ENCODE measurements at regions not wholly inside any gene's neighbourhood (a gene's known extent, or its start where the extent isn't known, plus 50 kb on each side); places are given as distances from the start of the nearest gene placed in this dataset.
A peak's percentile ranks its signal among the peaks of the same experiment; 100 is the strongest.

- Mint-ChIP-seq H3K4me1 (ENCODE audit: low read depth) (no peaks in the 10 kb centered on the region), H3K36me3 (no peaks in the 10 kb centered on the region), H3K9me3 (ENCODE audit: low read depth) (peaks cover under 1% of the 10 kb centered on the region), H3K27ac (no peak overlapping the region), H3K4me3 (no peak overlapping the region), H3K27me3 (no peaks in the 10 kb centered on the region)
Measured at GRCh38 chr2:207216457-207216856, 50.7 kb upstream of the KLF7 start.

- Mint-ChIP-seq H3K36me3 (no peaks in the 10 kb centered on the region), H3K27me3 (no peaks in the 10 kb centered on the region), H3K4me3 (no peak overlapping the region), H3K4me1 (ENCODE audit: low read depth) (no peaks in the 10 kb centered on the region), H3K27ac (no peak overlapping the region), H3K9me3 (ENCODE audit: low read depth) (no peaks in the 10 kb centered on the region)
Measured at GRCh38 chr2:207217442-207217841, 51.7 kb upstream of the KLF7 start.

GRCh38 chr2:207219081-207219630 is 53.4 kb upstream of the KLF7 start:
- Mint-ChIP-seq H3K27me3 (no peaks in the 10 kb centered on the region), H3K36me3 (no peaks in the 10 kb centered on the region), H3K9me3 (ENCODE audit: low read depth) (no peaks in the 10 kb centered on the region), H3K27ac (no peak overlapping the region), H3K4me1 (ENCODE audit: low read depth) (peaks cover 8% of the 10 kb centered on the region), H3K4me3 (no peak overlapping the region)

GRCh38 chr2:207219676-207220501 is 54.1 kb upstream of the KLF7 start:
- no peaks in the 10 kb centered on the region for H3K36me3 Mint-ChIP-seq
- peaks cover 16% of the 10 kb centered on the region for H3K4me1 Mint-ChIP-seq (ENCODE audit: low read depth)
- no peaks in the 10 kb centered on the region for H3K9me3 Mint-ChIP-seq (ENCODE audit: low read depth)
- no peaks in the 10 kb centered on the region for H3K27me3 Mint-ChIP-seq
- no peak overlapping the region for H3K4me3 Mint-ChIP-seq
- no peak overlapping the region for H3K27ac Mint-ChIP-seq

DNA sequence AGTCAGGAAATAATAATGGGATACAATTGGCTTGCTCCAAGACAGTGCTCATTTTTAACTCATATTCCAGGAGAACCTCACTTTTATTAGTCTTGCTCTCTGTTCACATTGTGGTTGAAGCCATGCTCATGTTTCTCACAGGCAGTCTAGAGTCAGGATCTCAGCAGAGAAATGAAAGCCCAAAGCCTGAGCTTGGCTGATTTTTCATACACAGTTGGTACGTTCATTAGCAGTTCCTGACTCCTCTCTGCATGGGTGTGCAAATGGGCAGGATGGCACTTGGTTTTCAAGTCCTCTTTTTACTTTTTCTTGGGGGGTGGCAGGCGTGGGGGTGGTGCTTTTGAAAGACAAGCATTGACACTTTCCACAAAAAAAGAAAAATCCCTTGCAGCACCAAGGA is 56.0 kb upstream of the KLF7 start:
- H3K36me3 Mint-ChIP-seq: no peaks in the 10 kb centered on the region
- no peaks in the 10 kb centered on the region for H3K9me3 Mint-ChIP-seq (ENCODE audit: low read depth)
- H3K4me1 Mint-ChIP-seq (ENCODE audit: low read depth): peaks cover 33% of the 10 kb centered on the region
- no peak overlapping the region for H3K27ac Mint-ChIP-seq
- H3K27me3 Mint-ChIP-seq: no peaks in the 10 kb centered on the region
- H3K4me3 Mint-ChIP-seq: no peak overlapping the region

DNA sequence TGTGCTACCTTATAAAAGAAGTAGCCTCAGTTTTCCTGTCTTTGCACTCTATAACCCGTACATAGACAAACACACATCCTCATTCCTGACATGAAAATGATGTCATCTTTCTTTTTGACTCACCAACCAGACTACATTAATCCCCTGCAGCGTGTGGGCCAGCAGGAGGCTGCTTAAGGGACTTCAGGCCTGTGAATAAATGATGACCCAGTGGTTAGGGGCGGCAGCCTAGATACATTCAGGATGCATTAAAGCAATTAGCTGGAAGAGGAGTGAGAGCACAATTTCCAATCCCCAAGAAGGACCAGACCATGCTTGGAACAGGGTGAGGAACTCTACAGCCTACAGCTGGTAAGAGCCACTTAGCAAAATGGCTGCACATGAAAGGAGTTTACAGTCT is 57.3 kb upstream of the KLF7 start:
- H3K27me3 Mint-ChIP-seq: no peaks in the 10 kb centered on the region
- no peaks in the 10 kb centered on the region for H3K36me3 Mint-ChIP-seq
- no peaks in the 10 kb centered on the region for H3K9me3 Mint-ChIP-seq (ENCODE audit: low read depth)
- peaks cover 36% of the 10 kb centered on the region for H3K4me1 Mint-ChIP-seq (ENCODE audit: low read depth)
- H3K4me3 Mint-ChIP-seq: no peak overlapping the region
- H3K27ac Mint-ChIP-seq: no peak overlapping the region

DNA sequence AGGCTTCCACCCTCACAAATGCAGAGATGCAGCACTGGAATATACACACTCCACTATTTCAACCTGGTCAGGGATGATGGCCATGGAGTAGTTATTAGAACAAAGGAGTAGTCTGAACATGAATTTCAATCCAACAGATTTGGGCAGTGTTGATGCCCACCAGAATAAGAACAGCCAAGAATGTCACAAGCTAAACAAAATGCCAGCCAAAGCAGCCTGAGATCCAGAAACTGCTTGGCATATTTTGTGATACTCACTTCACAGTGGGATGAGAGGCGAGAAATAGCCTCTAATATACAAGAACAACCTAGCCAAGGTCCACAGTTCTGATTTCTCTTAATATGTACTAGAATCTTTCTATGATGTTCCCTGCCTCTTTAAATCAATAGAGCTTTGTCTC is 58.6 kb upstream of the KLF7 start:
- Mint-ChIP-seq H3K27ac (peak overlapping the region; percentile 19), H3K27me3 (no peaks in the 10 kb centered on the region), H3K4me1 (ENCODE audit: low read depth) (peaks cover 38% of the 10 kb centered on the region), H3K36me3 (no peaks in the 10 kb centered on the region), H3K4me3 (peak overlapping the region; percentile 60), H3K9me3 (ENCODE audit: low read depth) (no peaks in the 10 kb centered on the region)

DNA sequence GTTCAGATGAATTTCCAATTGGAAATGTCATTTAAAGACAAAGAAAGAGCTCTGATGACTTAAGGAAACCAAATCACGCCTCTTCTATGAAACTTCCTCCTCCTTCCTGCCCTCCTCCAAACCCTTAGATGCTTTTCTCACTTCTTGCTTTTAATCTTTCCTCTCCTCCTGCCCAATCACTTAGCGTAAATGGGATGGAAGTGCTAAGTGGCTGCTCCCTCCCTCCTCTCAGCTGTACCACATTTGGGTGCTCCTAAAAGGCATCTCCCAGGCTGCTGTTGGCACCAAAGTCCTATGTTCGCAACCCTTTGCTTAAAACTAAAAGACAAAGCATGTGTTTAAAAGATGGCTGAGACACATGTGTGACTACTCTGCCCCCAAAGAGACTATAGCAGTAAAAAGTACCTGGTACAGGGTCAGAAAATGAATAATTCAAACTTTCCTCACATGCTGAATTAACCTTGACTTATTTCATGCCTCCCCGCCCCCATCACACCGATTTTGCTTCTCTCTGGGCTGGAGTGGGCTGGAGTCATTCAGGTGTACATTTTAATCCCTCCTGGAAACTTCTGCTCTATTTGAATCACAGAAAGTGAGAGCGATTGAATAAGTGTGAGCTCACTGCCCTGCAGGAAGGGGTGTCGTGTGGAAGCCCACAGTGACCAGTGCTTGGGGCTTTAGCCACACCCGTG is 59.2 kb upstream of the KLF7 start:
- H3K36me3 Mint-ChIP-seq: no peaks in the 10 kb centered on the region
- H3K27me3 Mint-ChIP-seq: no peaks in the 10 kb centered on the region
- H3K27ac Mint-ChIP-seq: peak overlapping the region; percentile 46
- H3K4me3 Mint-ChIP-seq: peak overlapping the region; percentile 60
- H3K9me3 Mint-ChIP-seq (ENCODE audit: low read depth): no peaks in the 10 kb centered on the region
- peaks cover 38% of the 10 kb centered on the region for H3K4me1 Mint-ChIP-seq (ENCODE audit: low read depth)

DNA sequence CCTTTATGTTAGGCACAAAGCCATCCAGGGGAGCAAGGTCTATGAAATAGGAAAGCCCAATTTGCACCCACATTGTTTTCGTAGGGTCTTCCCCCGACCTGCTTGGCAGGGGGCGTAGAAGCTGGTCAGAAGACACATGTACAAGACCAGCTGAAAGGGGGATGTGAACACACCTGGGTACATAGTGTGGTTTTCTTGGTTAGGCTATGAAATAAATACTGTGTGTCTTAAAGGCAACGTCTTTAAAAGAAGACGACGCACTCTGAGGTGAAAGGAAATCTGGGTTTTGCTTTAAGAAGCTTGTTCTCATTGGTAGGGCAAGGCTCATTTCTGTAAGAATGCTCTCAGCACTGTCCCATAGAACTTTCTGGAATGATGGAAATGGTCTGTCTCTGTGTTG is 60.0 kb upstream of the KLF7 start:
- peak overlapping the region; percentile 60 for H3K4me3 Mint-ChIP-seq
- H3K9me3 Mint-ChIP-seq (ENCODE audit: low read depth): no peaks in the 10 kb centered on the region
- H3K27me3 Mint-ChIP-seq: no peaks in the 10 kb centered on the region
- peaks cover 45% of the 10 kb centered on the region for H3K4me1 Mint-ChIP-seq (ENCODE audit: low read depth)
- peak overlapping the region; percentile 46 for H3K27ac Mint-ChIP-seq
- no peaks in the 10 kb centered on the region for H3K36me3 Mint-ChIP-seq

- Mint-ChIP-seq H3K4me1 (ENCODE audit: low read depth) (peaks cover 50% of the 10 kb centered on the region), H3K4me3 (no peak overlapping the region), H3K36me3 (no peaks in the 10 kb centered on the region), H3K27me3 (no peaks in the 10 kb centered on the region), H3K9me3 (ENCODE audit: low read depth) (no peaks in the 10 kb centered on the region), H3K27ac (no peak overlapping the region)
Measured at GRCh38 chr2:207226243-207226642, 60.5 kb upstream of the KLF7 start.

DNA sequence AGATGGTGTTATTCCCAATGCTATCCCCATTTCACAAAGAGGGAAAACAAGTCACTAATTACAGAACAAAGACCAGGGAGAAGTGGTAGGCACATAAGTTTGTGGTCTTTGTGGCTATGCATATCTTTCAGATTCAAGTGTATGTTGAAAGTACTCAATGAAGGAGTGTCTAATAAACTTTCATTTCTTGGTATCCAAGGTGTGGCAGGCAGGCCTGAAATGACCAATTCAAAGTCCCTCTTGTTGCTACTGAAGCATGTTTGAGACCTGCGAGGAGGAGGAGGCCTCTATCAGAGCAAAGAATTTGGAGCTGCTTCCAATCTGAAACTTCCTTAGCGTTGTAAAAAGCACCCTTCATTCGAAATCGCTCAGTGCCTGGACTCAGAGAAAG is 60.9 kb upstream of the KLF7 start:
- no peak overlapping the region for H3K27ac Mint-ChIP-seq
- H3K36me3 Mint-ChIP-seq: no peaks in the 10 kb centered on the region
- H3K4me1 Mint-ChIP-seq (ENCODE audit: low read depth): peaks cover 54% of the 10 kb centered on the region

GRCh38 chr2:207227062-207227748 is 61.5 kb upstream of the KLF7 start:
- H3K36me3 Mint-ChIP-seq: no peaks in the 10 kb centered on the region
- peaks cover 57% of the 10 kb centered on the region for H3K4me1 Mint-ChIP-seq (ENCODE audit: low read depth)
- no peaks in the 10 kb centered on the region for H3K27me3 Mint-ChIP-seq
- no peak overlapping the region for H3K4me3 Mint-ChIP-seq
- no peaks in the 10 kb centered on the region for H3K9me3 Mint-ChIP-seq (ENCODE audit: low read depth)
- no peak overlapping the region for H3K27ac Mint-ChIP-seq

More for the DNA sequence above, 60.9 kb upstream of the KLF7 start:
- Mint-ChIP-seq H3K9me3 (ENCODE audit: low read depth) (no peaks in the 10 kb centered on the region), H3K27me3 (no peaks in the 10 kb centered on the region), H3K4me3 (no peak overlapping the region)

- no peak overlapping the region for H3K4me3 Mint-ChIP-seq
- peaks cover 55% of the 10 kb centered on the region for H3K4me1 Mint-ChIP-seq (ENCODE audit: low read depth)
- no peaks in the 10 kb centered on the region for H3K27me3 Mint-ChIP-seq
- no peak overlapping the region for H3K27ac Mint-ChIP-seq
- H3K36me3 Mint-ChIP-seq: no peaks in the 10 kb centered on the region
- no peaks in the 10 kb centered on the region for H3K9me3 Mint-ChIP-seq (ENCODE audit: low read depth)
Measured at GRCh38 chr2:207227749-207228145, 62.0 kb upstream of the KLF7 start.

- peaks cover 52% of the 10 kb centered on the region for H3K4me1 Mint-ChIP-seq (ENCODE audit: low read depth)
Measured at GRCh38 chr2:207228402-207228801, 62.7 kb upstream of the KLF7 start.

GRCh38 chr2:207229161-207229560 is 63.4 kb upstream of the KLF7 start:
- H3K9me3 Mint-ChIP-seq (ENCODE audit: low read depth): no peaks in the 10 kb centered on the region
- H3K27ac Mint-ChIP-seq: no peak overlapping the region
- H3K27me3 Mint-ChIP-seq: no peaks in the 10 kb centered on the region
- peaks cover 49% of the 10 kb centered on the region for H3K4me1 Mint-ChIP-seq (ENCODE audit: low read depth)
- H3K36me3 Mint-ChIP-seq: no peaks in the 10 kb centered on the region
- H3K4me3 Mint-ChIP-seq: no peak overlapping the region

More at GRCh38 chr2:207228402-207228801, 62.7 kb upstream of the KLF7 start:
- Mint-ChIP-seq H3K4me3 (no peak overlapping the region), H3K36me3 (no peaks in the 10 kb centered on the region), H3K9me3 (ENCODE audit: low read depth) (no peaks in the 10 kb centered on the region), H3K27me3 (no peaks in the 10 kb centered on the region), H3K27ac (no peak overlapping the region)

Data from activated naive CD8-positive, alpha-beta T cell (primary cell).